MM.1S (cell line): ENCODE measurements at regions not wholly inside any gene's neighbourhood (a gene's known extent, or its start where the extent isn't known, plus 50 kb on each side); places are given as distances from the start of the nearest gene placed in this dataset.

ENCODE experiments used
- DNase-seq: peaks from one replicate; pipeline ENCODE4 v3.0.0-alpha.2; 2015
- H2AFZ ChIP-seq: fragments of 300-600 bp; sonication (generic); 2 replicates; pipeline ENCODE4 v1.6.0; 2016; ENCODE audit warnings: antibody characterized with exemption, low read length
- H3F3A ChIP-seq: fragments of 300-600 bp; sonication (generic); 2 replicates; pipeline ENCODE4 v1.6.1; 2016; ENCODE audit warnings: mild to moderate bottlenecking, antibody characterized with exemption, low read length, moderate library complexity, mixed read lengths; ENCODE audit not compliant: insufficient read depth
- H3K27ac ChIP-seq: fragments of 300-600 bp; sonication (generic); 2 replicates; pipeline ENCODE4 v1.5.1; 2016; ENCODE audit warnings: mild to moderate bottlenecking, low read length
- H3K27me3 ChIP-seq: fragments of 300-600 bp; sonication (generic); replicated peaks from 2 replicates; pipeline ENCODE4 v1.6.0; 2016; ENCODE audit warnings: low read length; ENCODE audit not compliant: insufficient read depth
- H3K36me3 ChIP-seq: fragments of 300-600 bp; sonication (generic); replicated peaks from 2 replicates; pipeline ENCODE4 v1.6.1; 2016; ENCODE audit warnings: mild to moderate bottlenecking, low read length, mixed read lengths; ENCODE audit not compliant: insufficient read depth
- H3K4me1 ChIP-seq: fragments of 300-600 bp; sonication (generic); 2 replicates; pipeline ENCODE4 v1.6.1; 2016; ENCODE audit warnings: low read length, mixed read lengths
- H3K4me2 ChIP-seq: fragments of 300-600 bp; sonication (generic); 2 replicates; pipeline ENCODE4 v1.6.0; 2016; ENCODE audit warnings: low read depth, low read length
- H3K4me3 ChIP-seq: fragments of 300-600 bp; sonication (generic); 2 replicates; pipeline ENCODE4 v1.5.1; 2016; ENCODE audit warnings: low read length, mixed read lengths
- H3K79me2 ChIP-seq: fragments of 300-600 bp; sonication (generic); 2 replicates; pipeline ENCODE4 v1.6.1; 2016; ENCODE audit warnings: mixed run types, low read length, mixed read lengths
- H3K9ac ChIP-seq: fragments of 300-600 bp; sonication (generic); 2 replicates; pipeline ENCODE4 v1.6.1; 2016; ENCODE audit warnings: low read length, mixed read lengths
- H3K9me2 ChIP-seq: fragments of 300-600 bp; sonication (generic); replicated peaks from 2 replicates; pipeline ENCODE4 v1.6.1; 2016; ENCODE audit warnings: mild to moderate bottlenecking, low read length, mixed read lengths; ENCODE audit not compliant: insufficient read depth
- H3K9me3 ChIP-seq: fragments of 300-600 bp; sonication (generic); replicated peaks from 2 replicates; pipeline ENCODE4 v1.6.1; 2016; ENCODE audit warnings: mild to moderate bottlenecking, low read length, mixed read lengths; ENCODE audit not compliant: insufficient read depth
- H4K20me1 ChIP-seq: fragments of 300-600 bp; sonication (generic); 2 replicates; pipeline ENCODE4 v1.6.1; 2016; ENCODE audit warnings: mild to moderate bottlenecking, low read length, moderate library complexity, mixed read lengths; ENCODE audit not compliant: insufficient read depth
- CTCF ChIP-seq: fragments of 300-600 bp; sonication (generic); IDR thresholded peaks from 2 replicates; pipeline ENCODE4 v1.5.1; 2016; ENCODE audit warnings: antibody characterized with exemption, low read length, mixed read lengths
- EZH2 ChIP-seq: fragments of 300-600 bp; sonication (generic); optimal IDR thresholded peaks from 2 replicates; pipeline ENCODE3; 2017; ENCODE audit warnings: low read depth, mild to moderate bottlenecking, antibody characterized with exemption, low read length, mixed read lengths
- EZH2phosphoT487 ChIP-seq: fragments of 300-600 bp; sonication (generic); IDR thresholded peaks from 2 replicates; pipeline ENCODE4 v1.6.1; 2018; ENCODE audit warnings: antibody characterized with exemption, low read length

GRCh38 chr10:4766454-4766853 lies 59.6 kb upstream of the AKR1E2 start:
- Histone ChIP-seq H3K79me2 (no peaks in the 10 kb centered on the region), H3F3A (no peaks in the 10 kb centered on the region), H3K9ac (no peak overlapping the region), H3K4me2 (no peak overlapping the region), H3K36me3 (no peaks in the 10 kb centered on the region), H3K27me3 (no peaks in the 10 kb centered on the region), H3K27ac (no peak overlapping the region), H4K20me1 (no peaks in the 10 kb centered on the region), H3K4me3 (no peak overlapping the region), H2AFZ (no peak overlapping the region), H3K9me3 (no peaks in the 10 kb centered on the region), H3K9me2 (no peaks in the 10 kb centered on the region), H3K4me1 (no peaks in the 10 kb centered on the region)
- DNase-seq: no peak
- no peak for TF ChIP-seq CTCF
- TF ChIP-seq EZH2phosphoT487: no peak
- no peak for TF ChIP-seq EZH2

- H3K27ac ChIP-seq: no peak overlapping the region
- H3K9me3 ChIP-seq: no peaks in the 10 kb centered on the region
- H2AFZ ChIP-seq: no peak overlapping the region
- no peaks in the 10 kb centered on the region for H4K20me1 ChIP-seq
- H3K79me2 ChIP-seq: no peaks in the 10 kb centered on the region
- TF ChIP-seq EZH2: no peak
- TF ChIP-seq EZH2phosphoT487: no peak
- TF ChIP-seq CTCF: no peak
- no peak overlapping the region for H3K4me3 ChIP-seq
- no peak overlapping the region for H3K4me2 ChIP-seq
- no peak for DNase-seq
- no peaks in the 10 kb centered on the region for H3F3A ChIP-seq
- H3K36me3 ChIP-seq: no peaks in the 10 kb centered on the region
- no peaks in the 10 kb centered on the region for H3K9me2 ChIP-seq
- no peaks in the 10 kb centered on the region for H3K27me3 ChIP-seq
- no peak overlapping the region for H3K9ac ChIP-seq
- H3K4me1 ChIP-seq: no peaks in the 10 kb centered on the region
Observed at GRCh38 chr10:4765428-4765827, 60.6 kb upstream of the AKR1E2 start.

- DNase-seq: no peak
- Histone ChIP-seq H3K79me2 (no peaks in the 10 kb centered on the region), H3K9me3 (no peaks in the 10 kb centered on the region), H3K9ac (no peak overlapping the region), H3K9me2 (no peaks in the 10 kb centered on the region), H3K4me1 (no peaks in the 10 kb centered on the region), H3K27ac (no peak overlapping the region), H3K4me3 (no peak overlapping the region), H4K20me1 (no peaks in the 10 kb centered on the region), H3K27me3 (no peaks in the 10 kb centered on the region), H3K4me2 (no peak overlapping the region), H3K36me3 (no peaks in the 10 kb centered on the region), H3F3A (no peaks in the 10 kb centered on the region), H2AFZ (no peak overlapping the region)
- TF ChIP-seq EZH2 (no peak), CTCF (no peak), EZH2phosphoT487 (no peak)
Observed at GRCh38 chr10:4763960-4764428, 62.0 kb upstream of the AKR1E2 start.
